Cardiac muscle cell (in vitro differentiated cells and primary cell): ENCODE measurements at regions not wholly inside any gene's neighbourhood (a gene's known extent, or its start where the extent isn't known, plus 50 kb on each side); places are given as distances from the start of the nearest gene placed in this dataset.
"Not testable (repeated sequence)": the region's sequence is repeated elsewhere in the genome, so short reads cannot be mapped to it uniquely, and the experiment has no call there.

Experiments used
- DNase-seq, 2 donors: peaks; one replicate each; pipeline versions ENCODE4 v3.0.0 to v3.0.0-alpha.2; 2010 to 2017; ENCODE audit warnings: low read depth in 1 of 2, low spot score in 1 of 2
- H3K27ac ChIP-seq: fragments of 200-600 bp; sonication (generic); 2 replicates; pipeline ENCODE4 v1.5.1; 2016
- H3K27me3 ChIP-seq: fragments of 200-600 bp; sonication (generic); 2 replicates; pipeline ENCODE4 v1.6.0; 2016; ENCODE audit warnings: control low read depth
- H3K36me3 ChIP-seq: fragments of 200-600 bp; sonication (generic); 2 replicates; pipeline ENCODE4 v1.5.1; 2016; ENCODE audit warnings: control low read depth
- H3K4me1 ChIP-seq: fragments of 200-600 bp; sonication (generic); 2 replicates; pipeline ENCODE4 v1.8.1; 2017; ENCODE audit warnings: low read depth, mild to moderate bottlenecking, mixed run types
- H3K4me3 ChIP-seq: fragments of 200-600 bp; sonication (generic); 2 replicates; pipeline ENCODE4 v1.5.1; 2016; ENCODE audit warnings: mild to moderate bottlenecking
- H3K9me3 ChIP-seq: fragments of 200-600 bp; sonication (generic); 2 replicates; pipeline ENCODE4 v1.5.1; 2017; ENCODE audit warnings: low read depth, mild to moderate bottlenecking, control low read depth
- TF ChIP-seq, protein P1 (sequence below): IDR thresholded peaks from 2 replicates; pipeline ENCODE4 v1.5.1; 2012; ENCODE audit warnings: low read depth, mild to moderate bottlenecking, low read length

DNA sequence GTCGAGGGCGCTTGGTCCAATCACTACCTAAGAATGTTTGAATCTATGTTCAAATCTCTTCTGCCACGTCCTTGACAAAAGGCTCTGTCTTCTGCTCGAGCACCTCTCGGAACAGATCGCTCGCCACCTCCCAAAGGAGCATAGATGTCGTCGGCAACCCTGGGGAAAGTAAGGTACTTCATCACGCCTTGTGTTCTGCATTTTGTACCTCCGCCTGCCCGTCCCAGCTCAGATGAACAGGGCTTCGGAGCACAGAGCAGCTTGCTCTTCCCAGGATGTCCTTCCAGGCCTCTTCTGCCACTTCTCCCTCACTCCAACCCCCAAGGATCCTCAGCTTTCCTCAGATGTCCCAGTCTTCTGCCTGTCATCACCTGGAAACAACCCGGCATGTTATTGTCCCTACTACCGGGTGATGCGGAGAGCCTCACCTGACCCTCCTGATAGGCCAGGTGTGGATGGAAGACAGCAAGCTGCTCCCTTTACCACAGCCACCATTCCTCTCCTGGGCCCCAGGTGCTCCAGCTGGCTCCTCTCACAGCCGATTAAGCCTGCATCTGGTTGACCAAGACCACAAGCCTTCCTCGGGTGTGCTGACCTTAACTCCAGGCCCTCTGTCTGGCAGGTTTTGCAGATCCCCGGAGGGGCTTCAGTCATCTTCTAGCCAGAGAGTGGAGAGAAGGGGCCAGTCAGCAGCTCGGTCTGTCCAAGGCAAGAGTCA, 270.5 kb downstream of the FAM43A start:
- no peak overlapping the region for H3K27ac ChIP-seq
- DNase-seq: no peak
- H3K4me1 ChIP-seq: peaks cover 16% of the 10 kb centered on the region
- no peaks in the 10 kb centered on the region for H3K27me3 ChIP-seq
- no peaks in the 10 kb centered on the region for H3K9me3 ChIP-seq
- TF ChIP-seq, protein P1, sequence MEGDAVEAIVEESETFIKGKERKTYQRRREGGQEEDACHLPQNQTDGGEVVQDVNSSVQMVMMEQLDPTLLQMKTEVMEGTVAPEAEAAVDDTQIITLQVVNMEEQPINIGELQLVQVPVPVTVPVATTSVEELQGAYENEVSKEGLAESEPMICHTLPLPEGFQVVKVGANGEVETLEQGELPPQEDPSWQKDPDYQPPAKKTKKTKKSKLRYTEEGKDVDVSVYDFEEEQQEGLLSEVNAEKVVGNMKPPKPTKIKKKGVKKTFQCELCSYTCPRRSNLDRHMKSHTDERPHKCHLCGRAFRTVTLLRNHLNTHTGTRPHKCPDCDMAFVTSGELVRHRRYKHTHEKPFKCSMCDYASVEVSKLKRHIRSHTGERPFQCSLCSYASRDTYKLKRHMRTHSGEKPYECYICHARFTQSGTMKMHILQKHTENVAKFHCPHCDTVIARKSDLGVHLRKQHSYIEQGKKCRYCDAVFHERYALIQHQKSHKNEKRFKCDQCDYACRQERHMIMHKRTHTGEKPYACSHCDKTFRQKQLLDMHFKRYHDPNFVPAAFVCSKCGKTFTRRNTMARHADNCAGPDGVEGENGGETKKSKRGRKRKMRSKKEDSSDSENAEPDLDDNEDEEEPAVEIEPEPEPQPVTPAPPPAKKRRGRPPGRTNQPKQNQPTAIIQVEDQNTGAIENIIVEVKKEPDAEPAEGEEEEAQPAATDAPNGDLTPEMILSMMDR: no peak
- H3K4me3 ChIP-seq: no peak overlapping the region
- no peaks in the 10 kb centered on the region for H3K36me3 ChIP-seq

DNA sequence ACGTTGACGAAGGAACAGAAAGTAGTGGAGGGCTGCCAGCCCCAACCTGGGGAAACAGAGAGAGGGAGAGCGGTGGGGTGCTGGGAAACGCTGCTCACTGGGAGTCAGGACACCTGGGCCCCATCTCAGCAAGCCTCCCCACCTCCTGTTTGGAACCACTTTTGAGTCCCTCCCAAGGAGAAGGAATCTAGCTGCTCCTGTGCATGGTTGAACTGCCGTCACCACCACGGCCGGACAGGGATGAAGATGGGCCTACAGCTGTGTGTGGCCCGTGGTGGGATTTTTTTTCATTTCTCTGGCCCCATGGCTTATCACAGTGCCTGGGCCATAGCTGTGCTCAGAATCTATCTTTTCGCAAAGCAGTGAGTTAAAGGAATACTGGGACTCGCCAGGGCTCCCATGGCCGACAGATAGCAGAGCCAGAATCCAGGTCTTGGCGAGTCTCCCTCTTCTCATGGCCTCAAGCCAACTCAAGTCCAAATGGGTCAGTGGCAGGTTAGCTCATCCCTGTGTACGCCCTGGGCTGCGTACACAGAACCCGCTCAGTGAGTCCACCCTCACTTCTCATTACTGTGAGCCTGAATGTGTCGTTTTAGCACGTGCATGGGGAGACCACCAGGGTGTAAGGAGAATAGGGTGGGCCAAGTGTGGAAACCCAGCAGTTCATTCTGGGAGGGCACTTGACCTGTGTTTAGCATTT, 271.2 kb downstream of the FAM43A start:
- TF ChIP-seq, protein P1: no peak
- Histone ChIP-seq H3K4me3 (no peak overlapping the region), H3K27ac (no peak overlapping the region), H3K9me3 (no peaks in the 10 kb centered on the region), H3K4me1 (peaks cover 16% of the 10 kb centered on the region), H3K27me3 (no peaks in the 10 kb centered on the region), H3K36me3 (no peaks in the 10 kb centered on the region)
- no peak for DNase-seq

DNA sequence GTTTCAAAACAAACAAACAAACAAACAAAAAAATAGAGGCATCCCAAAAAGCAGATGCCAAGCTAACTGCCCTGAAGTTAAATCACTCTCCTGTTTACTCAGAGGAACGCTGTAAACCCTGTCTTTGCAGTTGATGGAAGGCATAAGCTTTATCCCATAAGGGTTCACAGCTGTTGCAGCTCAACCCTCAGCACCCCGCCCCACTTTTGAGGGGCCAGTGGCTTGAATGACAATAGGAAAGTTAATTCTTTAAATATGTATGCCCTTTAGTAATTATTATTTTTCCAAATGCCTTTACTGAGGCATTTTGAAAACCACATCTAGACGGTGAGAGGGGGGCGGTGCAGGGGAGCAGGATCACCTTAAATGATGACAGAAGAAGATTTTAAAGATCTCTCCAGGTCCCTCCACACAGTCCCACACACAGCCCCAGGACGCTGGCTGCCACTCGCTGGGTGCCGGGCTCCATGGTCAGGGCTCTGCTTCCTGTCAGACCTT, 272.1 kb downstream of the FAM43A start:
- no peak overlapping the region for H3K4me3 ChIP-seq
- DNase-seq: no peak
- H3K27ac ChIP-seq: no peak overlapping the region
- TF ChIP-seq, protein P1: no peak
- no peaks in the 10 kb centered on the region for H3K27me3 ChIP-seq
- H3K4me1 ChIP-seq: peaks cover 9% of the 10 kb centered on the region
- no peaks in the 10 kb centered on the region for H3K36me3 ChIP-seq
- no peaks in the 10 kb centered on the region for H3K9me3 ChIP-seq

DNA sequence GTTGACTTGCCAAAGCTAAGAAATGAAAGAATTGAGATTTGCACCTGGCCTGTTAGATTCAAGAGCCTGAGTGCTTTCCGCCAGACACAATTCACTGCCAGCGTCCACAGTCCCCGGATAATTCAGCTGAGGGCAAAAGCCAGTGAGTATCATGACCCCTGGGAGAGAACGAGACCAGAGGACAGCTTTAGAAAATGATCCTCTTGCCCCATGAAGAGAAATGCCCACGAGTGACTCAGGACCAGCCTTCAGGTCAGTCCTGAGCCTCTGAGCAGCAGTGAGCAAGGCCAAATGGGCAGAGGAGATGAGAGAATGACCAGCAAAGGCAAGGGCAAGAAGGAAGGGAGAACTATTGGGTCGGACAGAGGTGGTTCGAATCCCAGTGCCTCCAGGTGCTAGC, 273.5 kb downstream of the FAM43A start:
- Histone ChIP-seq H3K4me1 (no peaks in the 10 kb centered on the region), H3K4me3 (no peak overlapping the region), H3K27me3 (no peaks in the 10 kb centered on the region), H3K27ac (no peak overlapping the region), H3K36me3 (no peaks in the 10 kb centered on the region), H3K9me3 (no peaks in the 10 kb centered on the region)
- TF ChIP-seq, protein P1: no peak
- DNase-seq: no peak

DNA sequence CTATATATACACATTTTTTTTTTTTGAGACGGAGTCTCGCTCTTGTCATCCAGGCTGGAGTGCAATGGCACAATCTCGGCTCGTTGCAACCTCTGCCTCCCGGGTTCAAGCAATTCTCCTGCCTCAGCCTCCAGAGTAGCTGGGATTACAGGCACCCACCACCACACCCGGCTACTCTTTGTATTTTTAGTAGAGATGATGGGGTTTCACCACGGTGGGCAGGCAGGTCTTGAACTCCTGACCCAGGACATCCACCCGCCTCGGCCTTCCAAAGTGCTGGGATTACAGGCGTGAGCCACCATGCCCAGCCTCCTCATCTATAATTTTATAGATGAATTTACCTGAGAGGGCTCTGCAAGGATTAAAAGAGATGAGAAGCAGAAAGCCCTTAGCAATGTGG, 274.0 kb downstream of the FAM43A start:
- H3K27ac ChIP-seq: not testable (repeated sequence)

DNA sequence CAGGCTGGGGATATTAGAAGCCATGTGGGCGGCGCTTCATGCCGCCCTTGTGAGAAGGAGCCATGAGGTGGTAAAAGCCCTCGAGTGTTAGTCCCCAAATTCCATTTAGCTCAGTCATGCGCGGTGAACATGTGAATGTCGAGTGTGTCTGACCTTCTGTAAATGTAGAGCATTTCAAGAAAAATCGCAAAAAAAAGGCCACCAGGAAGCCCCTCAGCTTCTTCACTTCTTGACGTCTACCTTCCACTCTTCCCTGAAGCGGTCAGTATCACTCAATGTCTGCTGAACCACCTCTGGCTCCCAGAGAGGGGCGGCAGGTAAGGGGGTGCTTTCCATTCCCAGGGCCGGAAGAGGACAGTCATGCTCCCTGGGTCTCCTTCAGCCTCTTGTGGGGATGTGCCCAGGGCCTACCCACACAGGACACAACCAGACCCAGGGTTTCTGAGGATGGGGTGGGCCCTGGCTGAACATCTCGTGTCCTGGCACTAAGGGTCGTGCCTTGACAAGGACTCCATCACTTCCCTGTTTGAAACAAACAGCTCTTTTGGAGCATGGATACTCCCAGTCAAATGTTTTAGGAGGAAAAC, 274.9 kb downstream of the FAM43A start:
- no peaks in the 10 kb centered on the region for H3K36me3 ChIP-seq
- no peaks in the 10 kb centered on the region for H3K9me3 ChIP-seq
- no peaks in the 10 kb centered on the region for H3K4me1 ChIP-seq
- DNase-seq: no peak
- no peaks in the 10 kb centered on the region for H3K27me3 ChIP-seq
- no peak overlapping the region for H3K4me3 ChIP-seq
- H3K27ac ChIP-seq: no peak overlapping the region
- TF ChIP-seq, protein P1: no peak

More for the DNA sequence above, 274.0 kb downstream of the FAM43A start:
- not testable (repeated sequence) for H3K9me3 ChIP-seq, DNase-seq, H3K4me3 ChIP-seq, H3K4me1 ChIP-seq, H3K36me3 ChIP-seq, H3K27me3 ChIP-seq
